ENCODE measurements at regions not wholly inside any gene's neighbourhood (a gene's known extent, or its start where the extent isn't known, plus 50 kb on each side); places are given as distances from the start of the nearest gene placed in this dataset.

DNA sequence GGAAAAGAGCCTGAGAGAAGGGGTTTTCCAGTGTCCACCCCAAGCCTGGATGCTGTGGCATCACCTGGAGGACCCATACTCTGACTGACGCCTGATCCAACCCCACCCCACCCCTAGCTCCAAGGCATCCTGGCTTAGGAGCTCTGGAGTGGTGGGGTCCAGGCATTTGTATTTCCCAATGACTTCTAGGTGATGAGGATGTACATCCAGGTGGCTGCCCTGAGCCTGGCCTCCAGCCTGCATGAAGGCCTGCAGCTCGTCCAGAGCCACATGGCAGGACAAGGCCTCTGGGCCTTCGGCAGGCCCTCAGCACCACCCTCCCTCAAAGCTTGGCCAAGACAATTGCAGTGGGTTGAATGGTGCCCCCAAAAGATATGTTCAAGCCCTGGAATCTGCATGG lies 347.5 kb downstream of the C16orf95 start:
- TF ChIP-seq, protein P1, sequence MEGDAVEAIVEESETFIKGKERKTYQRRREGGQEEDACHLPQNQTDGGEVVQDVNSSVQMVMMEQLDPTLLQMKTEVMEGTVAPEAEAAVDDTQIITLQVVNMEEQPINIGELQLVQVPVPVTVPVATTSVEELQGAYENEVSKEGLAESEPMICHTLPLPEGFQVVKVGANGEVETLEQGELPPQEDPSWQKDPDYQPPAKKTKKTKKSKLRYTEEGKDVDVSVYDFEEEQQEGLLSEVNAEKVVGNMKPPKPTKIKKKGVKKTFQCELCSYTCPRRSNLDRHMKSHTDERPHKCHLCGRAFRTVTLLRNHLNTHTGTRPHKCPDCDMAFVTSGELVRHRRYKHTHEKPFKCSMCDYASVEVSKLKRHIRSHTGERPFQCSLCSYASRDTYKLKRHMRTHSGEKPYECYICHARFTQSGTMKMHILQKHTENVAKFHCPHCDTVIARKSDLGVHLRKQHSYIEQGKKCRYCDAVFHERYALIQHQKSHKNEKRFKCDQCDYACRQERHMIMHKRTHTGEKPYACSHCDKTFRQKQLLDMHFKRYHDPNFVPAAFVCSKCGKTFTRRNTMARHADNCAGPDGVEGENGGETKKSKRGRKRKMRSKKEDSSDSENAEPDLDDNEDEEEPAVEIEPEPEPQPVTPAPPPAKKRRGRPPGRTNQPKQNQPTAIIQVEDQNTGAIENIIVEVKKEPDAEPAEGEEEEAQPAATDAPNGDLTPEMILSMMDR (IDR thresholded peaks at IDR 0.05; ENCODE audit: insufficient read depth, low read depth, low read length, missing control alignments), result no peak
- no peak for DNase-seq (ENCODE audit: low read depth)
- H3K4me3 ChIP-seq (ENCODE audit: low read length), result no peak overlapping the region

DNA sequence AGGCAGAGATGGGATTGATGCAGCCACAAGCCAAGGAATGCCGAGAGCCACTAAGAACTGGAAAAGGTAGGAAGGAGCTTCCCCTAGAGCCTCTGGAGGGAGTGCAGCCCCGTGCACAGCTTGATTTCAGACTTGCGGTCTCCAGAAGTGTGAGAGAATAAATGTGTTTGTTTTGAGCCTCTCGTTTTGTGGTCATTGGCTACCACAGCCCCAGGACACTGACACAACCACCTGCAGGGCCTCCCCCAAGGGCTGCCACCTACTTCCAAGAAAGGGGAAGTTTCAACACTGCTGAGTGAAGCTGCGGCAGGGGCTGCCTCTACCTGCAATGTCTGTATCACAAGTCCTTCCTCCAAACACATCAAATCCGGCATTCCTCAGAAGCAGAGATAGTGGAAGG lies 346.9 kb downstream of the C16orf95 start:
- TF ChIP-seq, protein P1 (IDR thresholded peaks at IDR 0.05; ENCODE audit: insufficient read depth, low read depth, low read length, missing control alignments), result no peak
- no peak overlapping the region for H3K4me3 ChIP-seq (ENCODE audit: low read length)
- DNase-seq (ENCODE audit: low read depth), result no peak

DNA sequence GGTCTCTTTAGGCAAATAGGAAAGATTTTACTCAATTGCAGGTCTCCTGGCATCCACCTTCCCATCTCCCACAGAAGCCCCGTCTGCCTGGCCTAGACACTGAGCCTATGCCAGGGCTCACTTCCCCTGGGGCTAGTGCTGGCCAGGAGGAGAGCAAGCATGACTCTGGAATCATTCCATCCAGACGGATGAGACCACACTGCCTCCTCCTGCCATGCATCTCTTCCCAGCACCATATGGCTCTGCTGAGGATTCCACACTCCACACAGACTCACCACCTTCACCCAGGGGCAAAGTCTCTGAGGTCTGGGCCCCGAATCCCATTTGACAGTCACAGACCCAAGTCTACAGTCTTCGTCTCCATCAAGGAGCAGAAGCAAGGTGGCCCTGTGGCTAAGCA lies 346.5 kb downstream of the C16orf95 start:
- TF ChIP-seq, protein P1 (IDR thresholded peaks at IDR 0.05; ENCODE audit: insufficient read depth, low read depth, low read length, missing control alignments), result no peak
- no peak overlapping the region for H3K4me3 ChIP-seq (ENCODE audit: low read length)
- no peak for DNase-seq (ENCODE audit: low read depth)

DNA sequence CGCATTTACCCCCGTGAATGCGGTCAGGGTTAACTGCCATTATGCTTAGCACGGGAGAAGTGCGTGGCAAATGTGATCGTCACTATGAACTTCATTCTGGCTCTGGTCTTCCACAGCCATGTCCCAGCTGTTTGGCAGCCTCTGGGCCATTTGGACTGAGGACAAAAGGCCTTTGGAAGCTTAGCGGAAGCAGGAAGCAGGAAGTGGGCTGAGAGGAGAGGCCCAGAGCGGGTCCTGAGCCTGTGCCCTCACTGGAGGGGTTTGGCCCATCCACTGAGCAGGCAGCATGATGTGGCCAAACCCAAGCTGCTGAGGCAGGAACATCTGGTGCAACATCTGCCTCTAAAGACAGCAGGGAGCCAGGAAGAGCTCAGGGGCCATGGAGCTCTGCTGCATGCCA lies 345.9 kb downstream of the C16orf95 start:
- no peak overlapping the region for H3K4me3 ChIP-seq (ENCODE audit: low read length)
- TF ChIP-seq, protein P1 (IDR thresholded peaks at IDR 0.05; ENCODE audit: insufficient read depth, low read depth, low read length, missing control alignments), result no peak
- DNase-seq (ENCODE audit: low read depth), result no peak

DNA sequence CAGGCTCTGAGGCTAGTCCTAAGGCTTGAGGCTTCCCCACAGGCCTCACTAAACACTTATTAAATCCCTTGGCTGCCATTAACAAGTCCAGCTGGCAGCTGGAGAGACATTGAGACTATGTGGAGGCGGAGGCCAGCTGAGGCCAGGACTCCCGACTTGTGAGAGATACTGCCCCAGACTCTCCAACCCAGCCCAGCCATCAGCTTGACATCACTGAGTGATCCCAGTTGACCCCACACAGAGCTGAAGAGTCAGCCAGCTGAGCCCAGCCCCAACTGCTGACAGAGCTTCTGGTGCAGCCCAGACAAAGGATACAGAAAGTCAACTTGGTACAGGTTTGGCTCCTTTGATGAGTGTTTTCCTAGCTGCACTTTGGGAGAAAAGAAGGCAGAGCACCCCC lies 343.1 kb downstream of the C16orf95 start:
- no peak overlapping the region for H3K4me3 ChIP-seq (ENCODE audit: low read length)
- TF ChIP-seq, protein P1 (IDR thresholded peaks at IDR 0.05; ENCODE audit: insufficient read depth, low read depth, low read length, missing control alignments), result no peak
- DNase-seq (ENCODE audit: low read depth), result no peak

DNA sequence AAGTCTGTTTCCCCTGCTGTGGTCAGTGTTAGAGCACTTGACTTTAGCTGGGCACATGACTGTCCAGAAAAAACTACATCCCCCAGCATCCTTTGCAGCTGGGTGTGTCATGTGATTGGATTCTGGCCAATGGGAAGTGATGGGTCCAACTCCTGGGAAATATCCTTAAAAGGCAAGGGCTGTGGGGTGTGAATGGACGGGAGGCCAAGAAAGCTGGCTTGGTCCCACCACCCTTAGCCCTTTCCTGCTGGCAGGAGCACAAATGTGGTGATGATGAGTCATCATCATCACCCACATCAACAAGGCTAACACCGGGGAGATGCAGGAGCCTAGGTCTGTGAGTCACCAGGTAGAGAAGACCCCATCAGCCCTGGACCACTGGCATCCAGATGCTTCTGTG lies 341.7 kb downstream of the C16orf95 start:
- no peak overlapping the region for H3K4me3 ChIP-seq (ENCODE audit: low read length)
- peak; percentile 22 for DNase-seq (ENCODE audit: low read depth)
- TF ChIP-seq, protein P1 (IDR thresholded peaks at IDR 0.05; ENCODE audit: insufficient read depth, low read depth, low read length, missing control alignments), result no peak

DNA sequence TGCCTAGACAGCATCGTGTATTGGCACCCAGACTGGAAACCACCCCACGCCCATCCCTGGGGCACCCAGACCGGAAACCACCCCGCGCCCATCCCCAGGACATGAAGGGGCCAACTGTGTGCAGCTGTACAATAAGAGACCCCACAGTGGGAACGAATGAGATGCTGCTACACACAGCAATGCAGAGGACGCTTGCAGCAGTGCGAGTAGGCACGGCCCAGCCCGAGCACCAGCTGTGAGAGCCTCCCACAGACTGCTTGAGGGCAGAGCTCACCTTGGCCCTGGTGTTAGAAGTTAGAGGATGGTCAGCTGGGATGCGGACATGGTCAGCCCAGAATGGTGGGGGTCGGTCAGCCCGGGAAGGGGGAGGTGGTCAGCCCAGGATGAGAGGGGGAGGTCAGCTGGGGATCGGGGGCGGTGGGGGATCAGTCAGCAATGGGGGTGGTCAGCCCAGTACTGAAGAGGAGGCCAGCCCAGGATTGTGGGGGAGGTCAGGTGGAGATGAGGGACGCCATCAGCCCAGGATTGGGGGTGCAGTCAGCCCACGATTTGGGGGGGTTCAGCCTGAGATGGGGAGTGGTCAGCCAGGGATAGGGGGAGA lies 340.0 kb downstream of the C16orf95 start:
- no peak overlapping the region for H3K4me3 ChIP-seq (ENCODE audit: low read length)
- TF ChIP-seq, protein P1 (IDR thresholded peaks at IDR 0.05; ENCODE audit: insufficient read depth, low read depth, low read length, missing control alignments), result no peak
- no peak for DNase-seq (ENCODE audit: low read depth)
